Rectal smooth muscle tissue (tissue), 1 donor: ENCODE measurements at regions not wholly inside any gene's neighbourhood (a gene's known extent, or its start where the extent isn't known, plus 50 kb on each side); places are given as distances from the start of the nearest gene placed in this dataset.

ENCODE experiments used
- H3K27ac ChIP-seq: one replicate; pipeline ENCODE4 v1.7.0; 2013; ENCODE audit warnings: low read depth, low read length, inconsistent platforms
- H3K27me3 ChIP-seq: one replicate; pipeline ENCODE4 v1.7.0; 2013; ENCODE audit warnings: low read length; ENCODE audit not compliant: control insufficient read depth, insufficient read depth
- H3K36me3 ChIP-seq: one replicate; pipeline ENCODE4 v1.7.0; 2013; ENCODE audit warnings: low read length; ENCODE audit not compliant: control insufficient read depth, insufficient read depth
- H3K4me1 ChIP-seq: one replicate; pipeline ENCODE4 v1.7.0; 2013; ENCODE audit warnings: low read length; ENCODE audit not compliant: control insufficient read depth, insufficient read depth
- H3K4me3 ChIP-seq: one replicate; pipeline ENCODE4 v1.7.0; 2013; ENCODE audit warnings: low read length
- H3K9ac ChIP-seq: one replicate; pipeline ENCODE4 v1.7.0; 2013; ENCODE audit warnings: low read length

DNA sequence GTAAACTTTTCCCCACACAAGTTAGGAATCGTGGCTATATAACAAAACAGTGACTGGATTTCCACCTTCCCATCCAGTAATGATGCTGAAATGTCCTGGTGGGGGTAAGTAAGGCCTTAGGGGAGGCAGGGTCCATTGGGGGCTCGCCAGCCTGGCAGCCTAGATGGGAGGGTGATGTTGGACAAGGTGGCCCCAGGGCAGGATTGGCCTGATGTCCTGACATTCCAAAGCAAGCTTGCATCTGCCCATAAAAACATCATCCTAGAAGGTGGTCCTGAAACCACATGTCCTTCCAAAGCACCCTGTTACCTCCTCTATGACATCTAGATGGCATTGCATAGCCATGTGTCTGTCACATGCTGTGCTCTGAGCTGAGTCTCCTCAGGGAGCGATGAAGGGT is 54.1 kb upstream of the RAB6C start:
- no peaks in the 10 kb centered on the region for H3K4me1 ChIP-seq
- no peaks in the 10 kb centered on the region for H3K36me3 ChIP-seq
- no peak overlapping the region for H3K9ac ChIP-seq
- H3K27me3 ChIP-seq = peaks cover 7% of the 10 kb centered on the region
- no peak overlapping the region for H3K27ac ChIP-seq
- no peak overlapping the region for H3K4me3 ChIP-seq

DNA sequence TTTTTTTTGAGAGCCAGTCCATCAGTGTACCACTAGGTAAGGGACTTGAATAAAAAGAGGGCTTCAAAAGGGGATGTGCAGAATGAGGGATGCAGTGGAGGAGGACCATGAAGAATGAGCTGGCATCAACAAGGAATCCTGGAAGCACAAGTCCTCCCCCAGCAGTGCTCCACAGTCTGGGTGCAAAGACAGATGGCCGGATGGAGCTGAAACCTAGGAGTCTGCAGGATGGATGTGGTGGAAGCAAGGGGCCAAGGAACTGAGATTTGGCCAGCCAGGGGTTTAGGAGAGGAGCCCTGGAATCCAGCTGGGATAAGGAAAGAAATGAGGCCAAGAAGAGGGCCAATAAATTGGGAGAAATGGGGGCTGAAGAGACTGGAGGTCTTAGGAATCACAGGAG is 51.8 kb upstream of the RAB6C start:
- Histone ChIP-seq H3K4me3 (no peak overlapping the region), H3K27ac (no peak overlapping the region), H3K4me1 (no peaks in the 10 kb centered on the region), H3K36me3 (no peaks in the 10 kb centered on the region), H3K27me3 (peaks cover 4% of the 10 kb centered on the region), H3K9ac (no peak overlapping the region)

DNA sequence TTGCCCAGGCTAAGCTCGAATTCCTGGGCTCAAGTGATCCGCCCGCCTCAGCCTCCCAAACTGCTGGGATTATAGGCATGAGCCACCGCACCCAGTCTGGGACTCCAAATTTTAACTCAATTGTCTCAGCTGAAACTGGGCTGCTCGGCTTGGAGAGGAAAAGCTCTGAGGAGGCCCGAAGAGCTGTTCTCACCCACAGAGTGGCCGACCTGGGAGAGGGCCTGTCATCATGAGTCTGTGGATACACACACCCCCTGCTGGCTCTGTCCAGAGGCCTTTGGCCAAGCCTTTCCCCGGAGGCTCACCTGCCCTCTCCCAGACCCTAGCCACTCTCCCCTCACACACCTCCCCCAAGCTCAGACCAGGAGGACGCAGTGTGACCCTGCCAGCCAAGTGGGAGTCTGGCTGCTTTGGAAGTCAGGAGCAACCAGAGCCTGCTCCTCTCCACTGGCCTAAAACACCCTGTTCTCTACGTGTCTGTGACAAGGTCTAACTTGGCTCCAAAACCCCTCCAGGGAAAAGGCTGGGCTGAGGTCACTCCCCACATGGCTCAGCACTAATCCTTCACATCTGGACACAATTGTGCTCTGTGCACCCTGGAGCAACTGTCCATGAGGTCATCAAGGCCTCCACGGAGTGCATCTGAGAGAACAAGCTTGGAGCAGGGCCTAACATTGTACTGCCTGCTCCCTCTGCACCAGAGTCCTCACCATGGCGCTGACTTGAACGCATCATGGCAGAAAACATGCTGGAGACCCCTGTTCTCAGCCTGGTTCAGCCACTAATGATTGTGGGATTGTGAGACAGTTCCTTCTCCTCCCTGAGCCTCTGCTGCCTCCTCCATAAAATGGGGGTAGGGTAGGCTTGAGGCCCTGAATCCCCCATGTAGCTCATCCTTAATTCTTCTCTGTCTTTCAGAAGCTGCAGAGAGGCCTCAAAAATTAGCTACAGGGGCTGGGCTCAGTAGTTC is 49.9 kb upstream of the RAB6C start:
- H3K9ac ChIP-seq = no peak overlapping the region
- H3K27ac ChIP-seq = no peak overlapping the region

More for the DNA sequence above, 49.9 kb upstream of the RAB6C start:
- no peaks in the 10 kb centered on the region for H3K27me3 ChIP-seq
- H3K4me3 ChIP-seq = no peak overlapping the region
- no peaks in the 10 kb centered on the region for H3K4me1 ChIP-seq
- H3K36me3 ChIP-seq = no peaks in the 10 kb centered on the region
